Mucosa of descending colon (tissue), 3 donors: ENCODE measurements at regions not wholly inside any gene's neighbourhood (a gene's known extent, or its start where the extent isn't known, plus 50 kb on each side); places are given as distances from the start of the nearest gene placed in this dataset.
A peak's percentile ranks its signal among the peaks of the same experiment; 100 is the strongest.

ENCODE experiments used
- ATAC-seq: fragments of 200-7000 bp; cut with Tn5 transposase; one replicate; pipeline ENCODE4 v1.9.1; 2020; ENCODE audit warnings: mild to moderate bottlenecking, moderate library complexity
- DNase-seq, 3 donors: peaks; one replicate each; pipeline ENCODE4 v3.0.0-alpha.2; 2020
- H3K36me3 ChIP-seq: fragments of 200-600 bp; one replicate; pipeline ENCODE4 v1.8.0; 2021; ENCODE audit warnings: low read depth, mild to moderate bottlenecking
- H3K4me1 ChIP-seq: fragments of 200-600 bp; one replicate; pipeline ENCODE4 v1.8.0; 2021; ENCODE audit warnings: low read depth, mild to moderate bottlenecking
- H3K4me3 ChIP-seq: fragments of 200-600 bp; one replicate; pipeline ENCODE4 v1.8.0; 2021; ENCODE audit warnings: mild to moderate bottlenecking
- H3K9me3 ChIP-seq: fragments of 200-600 bp; one replicate; pipeline ENCODE4 v1.8.0; 2021; ENCODE audit warnings: mild to moderate bottlenecking
- intact Hi-C, 2 donors: fragments of 100-400 bp; cut with DNase I in 1 of 2; cut with micrococcal nuclease in 1 of 2; formaldehyde crosslinking; loops; one replicate each; pipeline versions ENCODE4 v1.11.0 to v1.11.1; 2022; cut with DNase I, micrococcal nuclease
- TF ChIP-seq, protein P1 (sequence below): fragments of 200-600 bp; IDR thresholded peaks from one replicate; pipeline ENCODE4 v1.8.0; 2022; ENCODE audit warnings: antibody characterized with exemption, mild to moderate bottlenecking
- donor health status: DM: no; HTN: no; CAD: no; lungs with moderate emphysema.
- donor health status: DM: no; HTN: no; CAD: no.
- donor health status: DM: no; HTN: yes; CAD: no.

DNA sequence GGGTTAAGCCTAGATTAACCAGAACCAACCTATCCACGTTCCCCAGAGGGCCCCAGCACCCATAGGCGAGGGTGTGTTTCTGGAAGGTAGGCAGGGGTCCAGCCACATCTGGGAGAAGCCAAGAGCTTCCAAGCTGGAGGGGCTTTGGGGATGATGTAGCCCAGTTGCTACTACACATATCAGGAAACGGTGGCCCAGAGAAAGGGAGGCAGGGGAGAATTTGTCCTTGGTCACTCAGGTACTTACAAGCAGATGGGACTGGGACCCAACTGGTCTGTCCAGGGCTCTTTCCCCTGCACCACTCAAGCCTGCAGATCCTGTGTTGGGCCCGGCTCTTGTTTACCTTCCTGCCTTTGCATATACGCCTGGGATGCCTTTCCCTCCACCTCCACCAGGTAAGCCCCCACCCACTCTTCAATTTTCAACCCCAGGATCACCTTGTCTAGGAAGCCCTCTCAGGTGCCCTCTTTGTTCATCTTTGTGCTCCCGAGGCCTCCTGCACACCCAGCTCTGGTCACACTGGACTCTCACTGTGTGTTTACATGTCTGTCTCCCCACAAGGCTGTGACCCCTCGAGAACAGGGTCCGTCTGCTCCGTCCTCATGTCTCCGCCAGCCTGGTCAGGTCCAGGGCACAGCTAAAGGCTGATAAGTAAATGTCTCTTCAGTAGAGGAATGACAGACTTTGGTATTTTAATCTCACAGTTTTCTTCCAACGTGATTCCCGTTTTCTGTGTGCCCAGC lies 204.4 kb upstream of the LINGO1 start:
- no peaks in the 10 kb centered on the region for H3K9me3 ChIP-seq
- TF ChIP-seq, protein P1, sequence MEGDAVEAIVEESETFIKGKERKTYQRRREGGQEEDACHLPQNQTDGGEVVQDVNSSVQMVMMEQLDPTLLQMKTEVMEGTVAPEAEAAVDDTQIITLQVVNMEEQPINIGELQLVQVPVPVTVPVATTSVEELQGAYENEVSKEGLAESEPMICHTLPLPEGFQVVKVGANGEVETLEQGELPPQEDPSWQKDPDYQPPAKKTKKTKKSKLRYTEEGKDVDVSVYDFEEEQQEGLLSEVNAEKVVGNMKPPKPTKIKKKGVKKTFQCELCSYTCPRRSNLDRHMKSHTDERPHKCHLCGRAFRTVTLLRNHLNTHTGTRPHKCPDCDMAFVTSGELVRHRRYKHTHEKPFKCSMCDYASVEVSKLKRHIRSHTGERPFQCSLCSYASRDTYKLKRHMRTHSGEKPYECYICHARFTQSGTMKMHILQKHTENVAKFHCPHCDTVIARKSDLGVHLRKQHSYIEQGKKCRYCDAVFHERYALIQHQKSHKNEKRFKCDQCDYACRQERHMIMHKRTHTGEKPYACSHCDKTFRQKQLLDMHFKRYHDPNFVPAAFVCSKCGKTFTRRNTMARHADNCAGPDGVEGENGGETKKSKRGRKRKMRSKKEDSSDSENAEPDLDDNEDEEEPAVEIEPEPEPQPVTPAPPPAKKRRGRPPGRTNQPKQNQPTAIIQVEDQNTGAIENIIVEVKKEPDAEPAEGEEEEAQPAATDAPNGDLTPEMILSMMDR, result no peak
- intact Hi-C loops, result no loop called here
- H3K4me1 ChIP-seq, result no peaks in the 10 kb centered on the region
- DNase-seq (peak in 1 of 3 donors; percentile 4), ATAC-seq (no peak)
- H3K36me3 ChIP-seq, result no peaks in the 10 kb centered on the region
- no peak overlapping the region for H3K4me3 ChIP-seq

GRCh38 chr15:77836121-77836692 lies 203.5 kb upstream of the LINGO1 start:
- no peaks in the 10 kb centered on the region for H3K4me1 ChIP-seq
- intact Hi-C loops, result no loop called here
- no peak for ATAC-seq
- H3K36me3 ChIP-seq, result no peaks in the 10 kb centered on the region
- no peak overlapping the region for H3K4me3 ChIP-seq
- peak in 1 of 3 donors; percentile 5 for DNase-seq
- TF ChIP-seq, protein P1, result no peak
- H3K9me3 ChIP-seq, result no peaks in the 10 kb centered on the region

- no peaks in the 10 kb centered on the region for H3K4me1 ChIP-seq
- intact Hi-C loops, result no loop called here
- peak in 1 of 3 donors; percentile 5 for DNase-seq
- no peaks in the 10 kb centered on the region for H3K36me3 ChIP-seq
- no peak overlapping the region for H3K4me3 ChIP-seq
- ATAC-seq, result no peak
- no peaks in the 10 kb centered on the region for H3K9me3 ChIP-seq
- TF ChIP-seq, protein P1, result no peak
Observed at GRCh38 chr15:77834276-77834990, 201.7 kb upstream of the LINGO1 start.

DNA sequence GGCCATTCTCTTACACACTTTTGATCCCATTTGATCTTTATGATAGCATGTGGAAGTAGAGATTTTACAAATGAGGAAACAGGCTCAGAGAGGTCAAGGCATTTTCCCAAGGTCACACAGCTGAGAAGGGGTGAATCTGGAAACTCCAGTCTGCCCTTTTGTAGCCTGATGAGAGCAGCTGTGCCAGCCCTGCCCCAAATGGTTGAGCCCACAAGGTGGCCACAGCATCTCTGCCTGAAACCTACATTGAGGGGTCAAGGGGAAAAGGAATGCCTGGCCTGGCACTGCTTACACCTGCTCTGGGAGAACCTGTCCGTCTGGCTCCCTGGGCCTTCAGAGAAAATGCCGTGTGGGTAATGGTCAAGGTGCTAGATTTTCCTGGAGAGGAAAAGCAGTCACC lies 200.2 kb upstream of the LINGO1 start:
- intact Hi-C loops, result no loop called here
- Histone ChIP-seq H3K9me3 (no peaks in the 10 kb centered on the region), H3K4me1 (no peaks in the 10 kb centered on the region), H3K36me3 (no peaks in the 10 kb centered on the region), H3K4me3 (no peak overlapping the region)
- no peak for ATAC-seq
- DNase-seq, result peak in 1 of 3 donors; percentile 2
- TF ChIP-seq, protein P1, result no peak

- no peak for ATAC-seq
- Histone ChIP-seq H3K4me1 (no peaks in the 10 kb centered on the region), H3K4me3 (no peak overlapping the region), H3K36me3 (no peaks in the 10 kb centered on the region), H3K9me3 (no peaks in the 10 kb centered on the region)
- TF ChIP-seq, protein P1, result no peak
- no peak for DNase-seq
- intact Hi-C loops, result no loop called here
Observed at GRCh38 chr15:77831986-77832385, 199.3 kb upstream of the LINGO1 start.
